SK-N-SH treated with all-trans-retinoic acid at 6 μM for 48 hours (cell line): ENCODE measurements at regions not wholly inside any gene's neighbourhood (a gene's known extent, or its start where the extent isn't known, plus 50 kb on each side); places are given as distances from the start of the nearest gene placed in this dataset.

Experiments
- PPARA ChIP-seq: fragments of 250-450 bp; sonication (Bioruptor Pico); IDR thresholded peaks from 2 replicates; pipeline ENCODE4 v1.5.0; 2020; ENCODE audit warnings: mild to moderate bottlenecking, borderline replicate concordance
- ZFP30 ChIP-seq: fragments of 450-650 bp; formaldehyde crosslinking; IDR thresholded peaks from 2 replicates; pipeline ENCODE4 v1.5.0; 2022; ENCODE audit warnings: mild to moderate bottlenecking, moderate library complexity
- TF ChIP-seq, protein P1 (sequence below): fragments of 250-450 bp; sonication (Bioruptor Pico); IDR thresholded peaks from 2 replicates; pipeline ENCODE4 v1.8.0; 2021; ENCODE audit warnings: low read depth, mild to moderate bottlenecking, moderate library complexity, borderline replicate concordance
- TF ChIP-seq, protein P2 (sequence below): fragments of 250-450 bp; sonication (Bioruptor Pico); IDR thresholded peaks from 2 replicates; pipeline ENCODE4 v1.8.0; 2020; ENCODE audit warnings: mild to moderate bottlenecking, moderate library complexity, borderline replicate concordance

- no peak for TF ChIP-seq ZFP30 (CRISPR knock-in tag)
- TF ChIP-seq, protein P1, sequence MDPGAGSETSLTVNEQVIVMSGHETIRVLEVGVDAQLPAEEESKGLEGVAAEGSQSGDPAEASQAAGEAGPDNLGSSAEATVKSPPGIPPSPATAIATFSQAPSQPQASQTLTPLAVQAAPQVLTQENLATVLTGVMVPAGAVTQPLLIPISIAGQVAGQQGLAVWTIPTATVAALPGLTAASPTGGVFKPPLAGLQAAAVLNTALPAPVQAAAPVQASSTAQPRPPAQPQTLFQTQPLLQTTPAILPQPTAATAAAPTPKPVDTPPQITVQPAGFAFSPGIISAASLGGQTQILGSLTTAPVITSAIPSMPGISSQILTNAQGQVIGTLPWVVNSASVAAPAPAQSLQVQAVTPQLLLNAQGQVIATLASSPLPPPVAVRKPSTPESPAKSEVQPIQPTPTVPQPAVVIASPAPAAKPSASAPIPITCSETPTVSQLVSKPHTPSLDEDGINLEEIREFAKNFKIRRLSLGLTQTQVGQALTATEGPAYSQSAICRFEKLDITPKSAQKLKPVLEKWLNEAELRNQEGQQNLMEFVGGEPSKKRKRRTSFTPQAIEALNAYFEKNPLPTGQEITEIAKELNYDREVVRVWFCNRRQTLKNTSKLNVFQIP: no peak
- TF ChIP-seq, protein P2, sequence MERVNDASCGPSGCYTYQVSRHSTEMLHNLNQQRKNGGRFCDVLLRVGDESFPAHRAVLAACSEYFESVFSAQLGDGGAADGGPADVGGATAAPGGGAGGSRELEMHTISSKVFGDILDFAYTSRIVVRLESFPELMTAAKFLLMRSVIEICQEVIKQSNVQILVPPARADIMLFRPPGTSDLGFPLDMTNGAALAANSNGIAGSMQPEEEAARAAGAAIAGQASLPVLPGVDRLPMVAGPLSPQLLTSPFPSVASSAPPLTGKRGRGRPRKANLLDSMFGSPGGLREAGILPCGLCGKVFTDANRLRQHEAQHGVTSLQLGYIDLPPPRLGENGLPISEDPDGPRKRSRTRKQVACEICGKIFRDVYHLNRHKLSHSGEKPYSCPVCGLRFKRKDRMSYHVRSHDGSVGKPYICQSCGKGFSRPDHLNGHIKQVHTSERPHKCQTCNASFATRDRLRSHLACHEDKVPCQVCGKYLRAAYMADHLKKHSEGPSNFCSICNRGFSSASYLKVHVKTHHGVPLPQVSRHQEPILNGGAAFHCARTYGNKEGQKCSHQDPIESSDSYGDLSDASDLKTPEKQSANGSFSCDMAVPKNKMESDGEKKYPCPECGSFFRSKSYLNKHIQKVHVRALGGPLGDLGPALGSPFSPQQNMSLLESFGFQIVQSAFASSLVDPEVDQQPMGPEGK (CRISPR knock-in tag): no peak
- no peak for TF ChIP-seq PPARA
Observed at GRCh38 chr1:234827181-234827580, 217.2 kb upstream of the IRF2BP2 start.
